ENCODE measurements at regions not wholly inside any gene's neighbourhood (a gene's known extent, or its start where the extent isn't known, plus 50 kb on each side); places are given as distances from the start of the nearest gene placed in this dataset.

DNA sequence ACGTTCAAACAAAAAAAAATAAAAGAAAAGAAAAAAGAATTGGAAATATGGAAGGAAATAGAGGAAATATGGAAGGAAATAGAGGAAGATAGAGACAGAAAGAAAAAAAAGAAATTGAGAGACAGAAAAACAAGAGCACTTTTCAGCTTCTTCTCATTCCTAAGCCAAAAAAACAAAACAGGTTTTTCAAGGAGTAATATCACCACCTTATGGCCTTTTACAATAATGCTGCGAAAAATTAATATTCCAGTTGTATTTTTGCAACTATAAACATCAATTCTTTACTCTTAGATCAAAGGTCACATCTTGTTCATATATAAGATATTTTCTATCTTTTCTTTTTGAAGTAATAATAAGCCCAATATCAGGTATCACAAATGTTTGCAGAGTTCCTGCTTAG, 328.3 kb downstream of the FAT3 start:
- Histone ChIP-seq H3K27ac (no peak overlapping the region), H3K27me3 (no peaks in the 10 kb centered on the region), H3K36me3 (no peaks in the 10 kb centered on the region), H3K9me3 (no peaks in the 10 kb centered on the region), H3K4me3 (no peak overlapping the region), H3K4me1 (no peaks in the 10 kb centered on the region)
- no peak for DNase-seq (ENCODE audit: low spot score in 2 of 2)
- intact Hi-C loops (cut with DNase I) = loop anchor here (5.0 kb wide), 1 partner anchor 341 kb away; no protein-coding TSS in a partner anchor
- TF ChIP-seq, protein P1, sequence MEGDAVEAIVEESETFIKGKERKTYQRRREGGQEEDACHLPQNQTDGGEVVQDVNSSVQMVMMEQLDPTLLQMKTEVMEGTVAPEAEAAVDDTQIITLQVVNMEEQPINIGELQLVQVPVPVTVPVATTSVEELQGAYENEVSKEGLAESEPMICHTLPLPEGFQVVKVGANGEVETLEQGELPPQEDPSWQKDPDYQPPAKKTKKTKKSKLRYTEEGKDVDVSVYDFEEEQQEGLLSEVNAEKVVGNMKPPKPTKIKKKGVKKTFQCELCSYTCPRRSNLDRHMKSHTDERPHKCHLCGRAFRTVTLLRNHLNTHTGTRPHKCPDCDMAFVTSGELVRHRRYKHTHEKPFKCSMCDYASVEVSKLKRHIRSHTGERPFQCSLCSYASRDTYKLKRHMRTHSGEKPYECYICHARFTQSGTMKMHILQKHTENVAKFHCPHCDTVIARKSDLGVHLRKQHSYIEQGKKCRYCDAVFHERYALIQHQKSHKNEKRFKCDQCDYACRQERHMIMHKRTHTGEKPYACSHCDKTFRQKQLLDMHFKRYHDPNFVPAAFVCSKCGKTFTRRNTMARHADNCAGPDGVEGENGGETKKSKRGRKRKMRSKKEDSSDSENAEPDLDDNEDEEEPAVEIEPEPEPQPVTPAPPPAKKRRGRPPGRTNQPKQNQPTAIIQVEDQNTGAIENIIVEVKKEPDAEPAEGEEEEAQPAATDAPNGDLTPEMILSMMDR (IDR thresholded peaks at IDR 0.05) = no peak

DNA sequence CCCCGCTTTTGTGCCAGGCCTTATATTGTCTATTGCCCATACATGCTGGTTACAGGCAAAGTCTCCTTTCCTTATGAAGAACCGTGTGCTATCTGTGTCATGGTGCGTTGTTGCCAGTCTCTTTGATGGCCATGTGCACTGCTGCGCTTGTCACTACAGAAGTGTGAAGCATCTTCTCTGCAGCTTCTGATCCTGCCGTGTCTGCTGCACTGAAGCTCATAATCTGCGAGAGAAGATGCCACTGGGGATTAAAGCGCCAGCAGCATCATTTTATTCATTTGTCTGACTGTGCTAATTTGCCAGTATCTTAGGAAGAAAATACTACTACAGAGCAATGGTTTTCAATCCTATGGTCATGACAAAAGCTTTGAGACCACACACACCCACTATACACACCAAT, 330.1 kb downstream of the FAT3 start:
- TF ChIP-seq, protein P1 (IDR thresholded peaks at IDR 0.05) = no peak
- H3K27me3 ChIP-seq = no peaks in the 10 kb centered on the region
- no peaks in the 10 kb centered on the region for H3K9me3 ChIP-seq
- H3K4me3 ChIP-seq = no peak overlapping the region
- no peaks in the 10 kb centered on the region for H3K36me3 ChIP-seq
- no peak overlapping the region for H3K27ac ChIP-seq
- intact Hi-C loops (cut with DNase I) = loop anchor here (5.0 kb wide), 1 partner anchor 342 kb away; no protein-coding TSS in a partner anchor
- no peaks in the 10 kb centered on the region for H3K4me1 ChIP-seq
- no peak for DNase-seq (ENCODE audit: low spot score in 2 of 2)

DNA sequence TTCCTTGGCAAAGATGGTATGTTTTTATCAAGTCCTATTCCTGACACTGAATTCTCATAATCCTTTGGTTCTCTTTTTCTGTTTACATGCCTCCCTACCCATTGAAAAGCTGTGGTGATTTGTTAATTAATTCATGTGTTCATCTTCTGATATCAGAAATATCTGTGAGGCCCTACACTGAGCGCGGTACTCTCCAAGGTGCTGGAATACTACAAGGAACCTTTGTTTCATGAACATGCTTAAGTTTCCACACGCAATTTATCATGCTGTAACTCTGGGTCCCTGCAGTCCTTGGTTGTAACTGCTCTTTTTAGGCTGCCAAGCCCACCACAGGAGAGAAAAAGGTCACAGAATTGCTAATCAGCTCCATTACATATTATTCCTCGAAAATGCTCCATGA, 331.8 kb downstream of the FAT3 start:
- intact Hi-C loops (cut with DNase I) = no loop called here
- no peaks in the 10 kb centered on the region for H3K9me3 ChIP-seq
- H3K27me3 ChIP-seq = no peaks in the 10 kb centered on the region
- TF ChIP-seq, protein P1 (IDR thresholded peaks at IDR 0.05) = no peak
- H3K4me1 ChIP-seq = no peaks in the 10 kb centered on the region
- no peak for DNase-seq (ENCODE audit: low spot score in 2 of 2)
- no peak overlapping the region for H3K4me3 ChIP-seq
- no peak overlapping the region for H3K27ac ChIP-seq
- no peaks in the 10 kb centered on the region for H3K36me3 ChIP-seq

DNA sequence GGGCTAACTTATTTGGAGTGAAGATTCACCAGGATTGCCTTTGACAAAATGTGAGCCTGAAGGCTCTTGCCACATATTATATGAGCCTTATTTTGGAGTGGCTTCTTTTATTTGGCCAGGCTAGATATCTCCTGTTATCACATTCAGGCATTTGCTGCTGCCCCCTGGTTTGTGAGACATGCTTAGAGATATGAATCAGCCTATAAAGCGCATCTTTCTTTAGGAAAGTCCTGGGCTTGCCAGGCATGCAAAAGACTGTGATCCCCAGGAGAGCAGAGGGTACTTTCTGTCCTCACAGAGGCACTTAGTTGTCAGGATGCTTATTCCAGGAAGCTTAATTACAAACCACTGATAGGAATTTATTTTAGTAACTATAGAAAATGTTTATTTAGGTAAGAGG, 333.3 kb downstream of the FAT3 start:
- intact Hi-C loops (cut with DNase I) = no loop called here
- TF ChIP-seq, protein P1 (IDR thresholded peaks at IDR 0.05) = no peak
- Histone ChIP-seq H3K4me1 (no peaks in the 10 kb centered on the region), H3K9me3 (no peaks in the 10 kb centered on the region), H3K36me3 (no peaks in the 10 kb centered on the region), H3K4me3 (no peak overlapping the region), H3K27ac (no peak overlapping the region), H3K27me3 (no peaks in the 10 kb centered on the region)
- DNase-seq (ENCODE audit: low spot score in 2 of 2) = no peak

DNA sequence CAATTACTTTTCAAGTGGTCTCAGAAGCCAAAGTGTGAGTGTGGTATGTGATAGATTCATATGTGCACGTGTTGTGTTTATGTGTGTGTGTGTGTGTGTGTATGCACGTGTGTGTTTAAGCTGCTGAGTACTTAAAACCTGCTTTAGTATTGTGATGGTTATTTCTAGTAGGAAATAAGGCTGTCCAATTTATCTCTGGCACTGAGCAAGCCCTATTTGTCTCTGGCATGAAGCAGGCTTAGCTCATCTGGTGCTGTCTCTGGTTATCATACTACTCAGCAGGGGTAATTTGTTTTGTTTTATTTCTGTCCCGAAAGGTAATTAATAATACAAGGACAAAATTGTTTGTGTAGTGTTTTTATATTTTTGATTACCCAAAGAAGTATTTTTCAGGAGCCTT, 333.7 kb downstream of the FAT3 start:
- Histone ChIP-seq H3K36me3 (no peaks in the 10 kb centered on the region), H3K27me3 (no peaks in the 10 kb centered on the region), H3K27ac (no peak overlapping the region), H3K4me3 (no peak overlapping the region), H3K9me3 (no peaks in the 10 kb centered on the region), H3K4me1 (no peaks in the 10 kb centered on the region)
- intact Hi-C loops (cut with DNase I) = no loop called here
- no peak for DNase-seq (ENCODE audit: low spot score in 2 of 2)
- TF ChIP-seq, protein P1 (IDR thresholded peaks at IDR 0.05) = no peak

DNA sequence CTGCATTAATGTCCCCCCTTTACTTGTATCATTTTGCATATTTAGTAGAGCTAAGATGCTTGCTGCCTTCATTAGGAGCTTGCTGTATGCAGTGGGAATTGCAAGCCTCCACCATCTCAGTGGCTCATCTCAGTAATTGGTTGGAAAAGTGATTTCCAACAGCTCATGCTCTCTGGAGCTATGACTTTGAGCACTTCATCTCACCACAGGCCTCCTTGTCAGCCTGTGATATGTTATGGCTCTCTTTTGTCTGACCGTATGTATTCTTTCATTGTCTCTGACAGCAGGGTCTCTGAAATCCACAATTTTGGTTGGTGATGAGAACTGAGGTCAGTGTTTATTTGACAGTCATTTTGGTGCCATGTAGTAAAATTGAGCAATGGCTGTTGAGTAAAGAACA, 345.1 kb downstream of the FAT3 start:
- H3K4me3 ChIP-seq = no peak overlapping the region
- intact Hi-C loops (cut with DNase I) = no loop called here
- DNase-seq (ENCODE audit: low spot score in 2 of 2) = no peak
- no peak overlapping the region for H3K27ac ChIP-seq
- H3K9me3 ChIP-seq = no peaks in the 10 kb centered on the region
- TF ChIP-seq, protein P1 (IDR thresholded peaks at IDR 0.05) = no peak
- H3K36me3 ChIP-seq = no peaks in the 10 kb centered on the region
- H3K4me1 ChIP-seq = no peaks in the 10 kb centered on the region
- H3K27me3 ChIP-seq = no peaks in the 10 kb centered on the region

All from ascending aorta (tissue), 2 donors.